Loucy (cell line): ENCODE measurements at regions not wholly inside any gene's neighbourhood (a gene's known extent, or its start where the extent isn't known, plus 50 kb on each side); places are given as distances from the start of the nearest gene placed in this dataset.

Source experiments
- H2AFZ ChIP-seq: fragments of 200-600 bp; sonication (generic); 2 replicates; pipeline ENCODE4 v1.6.0; 2016; ENCODE audit warnings: antibody characterized with exemption, mild to moderate bottlenecking, low read length, moderate library complexity
- H3F3A ChIP-seq: fragments of 200-600 bp; 2 replicates; pipeline ENCODE4 v1.6.0; 2016; ENCODE audit warnings: antibody characterized with exemption, low read depth, mild to moderate bottlenecking
- H3K27me3 ChIP-seq: fragments of 200-600 bp; sonication (generic); 2 replicates; pipeline ENCODE4 v1.6.1; 2014; ENCODE audit warnings: low read length, mild to moderate bottlenecking; ENCODE audit not compliant: insufficient read depth, poor library complexity, severe bottlenecking
- H3K36me3 ChIP-seq: fragments of 200-600 bp; sonication (generic); 2 replicates; pipeline ENCODE4 v1.6.1; 2016; ENCODE audit warnings: low read length; ENCODE audit not compliant: insufficient read depth
- H3K4me1 ChIP-seq: fragments of 200-600 bp; sonication (generic); 2 replicates; pipeline ENCODE4 v1.5.1; 2014; ENCODE audit warnings: low read length, mild to moderate bottlenecking; ENCODE audit not compliant: insufficient read depth, poor library complexity, severe bottlenecking
- H3K4me2 ChIP-seq: fragments of 200-600 bp; sonication (generic); 2 replicates; pipeline ENCODE4 v1.6.0; 2014; ENCODE audit warnings: antibody characterized with exemption, low read length, low read depth, mild to moderate bottlenecking; ENCODE audit not compliant: poor library complexity, severe bottlenecking
- H3K4me3 ChIP-seq: fragments of 200-600 bp; sonication (generic); 2 replicates; pipeline ENCODE4 v1.5.1; 2014; ENCODE audit warnings: low read length, mild to moderate bottlenecking, mixed read lengths; ENCODE audit not compliant: poor library complexity, severe bottlenecking
- H3K79me2 ChIP-seq: fragments of 200-600 bp; sonication (generic); 2 replicates; pipeline ENCODE4 v1.6.1; 2014; ENCODE audit warnings: low read length; ENCODE audit not compliant: insufficient read depth
- H3K9ac ChIP-seq: fragments of 200-600 bp; sonication (generic); 2 replicates; pipeline ENCODE4 v1.6.0; 2014; ENCODE audit warnings: mild to moderate bottlenecking, low read depth, low read length, moderate library complexity; ENCODE audit not compliant: poor library complexity, severe bottlenecking
- H3K9me2 ChIP-seq: fragments of 200-600 bp; sonication (generic); replicated peaks from 2 replicates; pipeline ENCODE4 v1.6.1; 2016; ENCODE audit warnings: low read depth, low read length, mixed read lengths
- H3K9me3 ChIP-seq: fragments of 200-600 bp; sonication (generic); 2 replicates; pipeline ENCODE4 v1.6.1; 2014; ENCODE audit warnings: mild to moderate bottlenecking, antibody characterized with exemption, low read length, low read depth; ENCODE audit not compliant: insufficient read depth
- H4K20me1 ChIP-seq: fragments of 200-600 bp; sonication (generic); 2 replicates; pipeline ENCODE4 v1.6.0; 2014; ENCODE audit warnings: antibody characterized with exemption, low read length, mild to moderate bottlenecking; ENCODE audit not compliant: insufficient read depth, poor library complexity, severe bottlenecking
- EZH2phosphoT487 ChIP-seq: fragments of 200-600 bp; IDR thresholded peaks from 2 replicates; pipeline ENCODE4 v1.6.1; 2018; ENCODE audit warnings: antibody characterized with exemption, mild to moderate bottlenecking, moderate library complexity, borderline replicate concordance
- TF ChIP-seq, protein P1 (sequence below): fragments of 200-600 bp; sonication (generic); conservative IDR thresholded peaks from 2 replicates; pipeline ENCODE4 v1.5.1; 2014; ENCODE audit warnings: mild to moderate bottlenecking, antibody characterized with exemption, low read length

GRCh38 chr7:116395141-116395791 is 104.3 kb upstream of the CAV2 start:
- H3K27me3 ChIP-seq, result no peaks in the 10 kb centered on the region

GRCh38 chr7:116398672-116399071 is 100.9 kb upstream of the CAV2 start:
- H3K79me2 ChIP-seq, result no peaks in the 10 kb centered on the region
- no peak overlapping the region for H3K4me2 ChIP-seq
- no peaks in the 10 kb centered on the region for H3K36me3 ChIP-seq
- TF ChIP-seq, protein P1, sequence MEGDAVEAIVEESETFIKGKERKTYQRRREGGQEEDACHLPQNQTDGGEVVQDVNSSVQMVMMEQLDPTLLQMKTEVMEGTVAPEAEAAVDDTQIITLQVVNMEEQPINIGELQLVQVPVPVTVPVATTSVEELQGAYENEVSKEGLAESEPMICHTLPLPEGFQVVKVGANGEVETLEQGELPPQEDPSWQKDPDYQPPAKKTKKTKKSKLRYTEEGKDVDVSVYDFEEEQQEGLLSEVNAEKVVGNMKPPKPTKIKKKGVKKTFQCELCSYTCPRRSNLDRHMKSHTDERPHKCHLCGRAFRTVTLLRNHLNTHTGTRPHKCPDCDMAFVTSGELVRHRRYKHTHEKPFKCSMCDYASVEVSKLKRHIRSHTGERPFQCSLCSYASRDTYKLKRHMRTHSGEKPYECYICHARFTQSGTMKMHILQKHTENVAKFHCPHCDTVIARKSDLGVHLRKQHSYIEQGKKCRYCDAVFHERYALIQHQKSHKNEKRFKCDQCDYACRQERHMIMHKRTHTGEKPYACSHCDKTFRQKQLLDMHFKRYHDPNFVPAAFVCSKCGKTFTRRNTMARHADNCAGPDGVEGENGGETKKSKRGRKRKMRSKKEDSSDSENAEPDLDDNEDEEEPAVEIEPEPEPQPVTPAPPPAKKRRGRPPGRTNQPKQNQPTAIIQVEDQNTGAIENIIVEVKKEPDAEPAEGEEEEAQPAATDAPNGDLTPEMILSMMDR, result no peak
- TF ChIP-seq EZH2phosphoT487, result no peak
- no peak overlapping the region for H2AFZ ChIP-seq
- no peaks in the 10 kb centered on the region for H4K20me1 ChIP-seq
- H3K9ac ChIP-seq, result no peak overlapping the region
- peaks cover 3% of the 10 kb centered on the region for H3K4me1 ChIP-seq
- H3K9me3 ChIP-seq, result peaks cover 3% of the 10 kb centered on the region; the same call in 1 of the 2 replicates
- H3K9me2 ChIP-seq, result no peaks in the 10 kb centered on the region
- H3F3A ChIP-seq, result no peaks in the 10 kb centered on the region
- H3K4me3 ChIP-seq, result no peak overlapping the region
- no peaks in the 10 kb centered on the region for H3K27me3 ChIP-seq

More at GRCh38 chr7:116395141-116395791, 104.3 kb upstream of the CAV2 start:
- Histone ChIP-seq H3K4me3 (no peak overlapping the region), H3K9ac (no peak overlapping the region), H3K36me3 (no peaks in the 10 kb centered on the region), H3K4me1 (peaks cover 11% of the 10 kb centered on the region), H3K9me3 (peaks cover 3% of the 10 kb centered on the region; the same call in 1 of the 2 replicates), H3K79me2 (no peaks in the 10 kb centered on the region), H3K4me2 (no peak overlapping the region), H4K20me1 (no peaks in the 10 kb centered on the region), H2AFZ (no peak overlapping the region), H3K9me2 (no peaks in the 10 kb centered on the region), H3F3A (no peaks in the 10 kb centered on the region)
- TF ChIP-seq, protein P1, result no peak
- TF ChIP-seq EZH2phosphoT487, result no peak

GRCh38 chr7:116399819-116400218 is 99.7 kb upstream of the CAV2 start:
- Histone ChIP-seq H3K9me3 (peaks cover 3% of the 10 kb centered on the region; the same call in 1 of the 2 replicates), H3K9ac (no peak overlapping the region), H2AFZ (no peak overlapping the region), H3K4me3 (no peak overlapping the region), H3K27me3 (no peaks in the 10 kb centered on the region), H3K4me1 (no peaks in the 10 kb centered on the region), H3K9me2 (no peaks in the 10 kb centered on the region), H3F3A (no peaks in the 10 kb centered on the region), H3K79me2 (no peaks in the 10 kb centered on the region), H4K20me1 (no peaks in the 10 kb centered on the region), H3K36me3 (no peaks in the 10 kb centered on the region), H3K4me2 (no peak overlapping the region)
- no peak for TF ChIP-seq EZH2phosphoT487
- TF ChIP-seq, protein P1, result no peak
